ENCODE measurements at regions not wholly inside any gene's neighbourhood (a gene's known extent, or its start where the extent isn't known, plus 50 kb on each side); places are given as distances from the start of the nearest gene placed in this dataset.

- Histone ChIP-seq H3K18ac (ENCODE audit: low read depth in 1 of 2, low read length in 2 of 2) (no peak overlapping the region), H2BK15ac (ENCODE audit: low read depth, poor library complexity, severe bottlenecking) (no peak overlapping the region), H3K14ac (ENCODE audit: low read length in 2 of 2) (no peak overlapping the region), H2BK120ac (ENCODE audit: low read depth, low read length) (no peak overlapping the region), H2BK12ac (ENCODE audit: low read length in 2 of 2) (no peak overlapping the region), H3K9ac (ENCODE audit: low read length) (no peak overlapping the region), H3K27me3 (ENCODE audit: control insufficient read depth in 1 of 2, insufficient read depth in 1 of 2, low read length in 2 of 2) (peaks cover 26 to 30% of the 10 kb centered on the region in 2 experiments), H3K4me3 (ENCODE audit: insufficient read depth in 1 of 2, low read depth in 1 of 2, low read length in 2 of 2) (no peak overlapping the region), H3K79me1 (replicated peaks; ENCODE audit: low read length, poor library complexity, severe bottlenecking) (no peaks in the 10 kb centered on the region), H2AK5ac (ENCODE audit: low read length, severe bottlenecking) (no peak overlapping the region), H4K91ac (ENCODE audit: low read length) (no peak overlapping the region), H2BK5ac (ENCODE audit: low read depth, low read length, poor library complexity, severe bottlenecking) (no peak overlapping the region), H3K27ac (ENCODE audit: low read length, poor library complexity, severe bottlenecking) (no peak overlapping the region), H3K4me2 (ENCODE audit: low read length, poor library complexity, severe bottlenecking) (no peak overlapping the region), H2AFZ (ENCODE audit: low read depth, low read length) (no peak overlapping the region), H3K4ac (ENCODE audit: low read depth in 1 of 2, low read length in 2 of 2) (no peak overlapping the region), H3K36me3 (ENCODE audit: control insufficient read depth in 1 of 2, insufficient read depth in 2 of 2, low read depth in 1 of 2, low read length in 2 of 2) (no peaks in the 10 kb centered on the region), H3K4me1 (ENCODE audit: control insufficient read depth, insufficient read depth, low read depth, low read length) (no peaks in the 10 kb centered on the region), H4K8ac (ENCODE audit: low read length) (no peak overlapping the region), H3K23ac (ENCODE audit: low read length in 2 of 2) (no peak overlapping the region), H3K9me3 (ENCODE audit: control insufficient read depth, low read length) (no peaks in the 10 kb centered on the region)
- no peak for DNase-seq
- WGBS, result 77% methylated on average over 4 of the region's 5 CpGs
These were observed 448.2 kb downstream of the GADD45G start for GRCh38 chr9:90053027-90053426.

- no peak overlapping the region for H2AK5ac ChIP-seq (ENCODE audit: low read length, severe bottlenecking)
- no peaks in the 10 kb centered on the region for H3K4me1 ChIP-seq (ENCODE audit: control insufficient read depth, insufficient read depth, low read depth, low read length)
- no peak overlapping the region for H3K23ac ChIP-seq (ENCODE audit: low read length in 2 of 2)
- no peak overlapping the region for H3K14ac ChIP-seq (ENCODE audit: low read length in 2 of 2)
- no peak overlapping the region for H3K9ac ChIP-seq (ENCODE audit: low read length)
- no peaks in the 10 kb centered on the region for H3K9me3 ChIP-seq (ENCODE audit: control insufficient read depth, low read length)
- H3K18ac ChIP-seq (ENCODE audit: low read depth in 1 of 2, low read length in 2 of 2), result no peak overlapping the region
- no peak overlapping the region for H2BK12ac ChIP-seq (ENCODE audit: low read length in 2 of 2)
- H2BK15ac ChIP-seq (ENCODE audit: low read depth, poor library complexity, severe bottlenecking), result no peak overlapping the region
- no peaks in the 10 kb centered on the region for H3K36me3 ChIP-seq (ENCODE audit: control insufficient read depth in 1 of 2, insufficient read depth in 2 of 2, low read depth in 1 of 2, low read length in 2 of 2)
- no peak overlapping the region for H3K4me2 ChIP-seq (ENCODE audit: low read length, poor library complexity, severe bottlenecking)
- no peak for DNase-seq
- no peak overlapping the region for H2AFZ ChIP-seq (ENCODE audit: low read depth, low read length)
- H4K91ac ChIP-seq (ENCODE audit: low read length), result no peak overlapping the region
- H3K79me1 ChIP-seq (replicated peaks; ENCODE audit: low read length, poor library complexity, severe bottlenecking), result no peaks in the 10 kb centered on the region
- H3K27me3 ChIP-seq (ENCODE audit: control insufficient read depth in 1 of 2, insufficient read depth in 1 of 2, low read length in 2 of 2), result peaks cover 26 to 30% of the 10 kb centered on the region in 2 experiments
- no peak overlapping the region for H2BK120ac ChIP-seq (ENCODE audit: low read depth, low read length)
- no peak overlapping the region for H3K27ac ChIP-seq (ENCODE audit: low read length, poor library complexity, severe bottlenecking)
- no peak overlapping the region for H4K8ac ChIP-seq (ENCODE audit: low read length)
- no peak overlapping the region for H2BK5ac ChIP-seq (ENCODE audit: low read depth, low read length, poor library complexity, severe bottlenecking)
- no peak overlapping the region for H3K4ac ChIP-seq (ENCODE audit: low read depth in 1 of 2, low read length in 2 of 2)
- H3K4me3 ChIP-seq (ENCODE audit: insufficient read depth in 1 of 2, low read depth in 1 of 2, low read length in 2 of 2), result no peak overlapping the region
These were observed 450.0 kb downstream of the GADD45G start for GRCh38 chr9:90054810-90055209.

GRCh38 chr9:90055226-90055625, 450.4 kb downstream of the GADD45G start:
- Histone ChIP-seq H2BK12ac (ENCODE audit: low read length in 2 of 2) (no peak overlapping the region), H3K4me2 (ENCODE audit: low read length, poor library complexity, severe bottlenecking) (no peak overlapping the region), H2BK15ac (ENCODE audit: low read depth, poor library complexity, severe bottlenecking) (no peak overlapping the region), H3K9me3 (ENCODE audit: control insufficient read depth, low read length) (no peaks in the 10 kb centered on the region), H2AK5ac (ENCODE audit: low read length, severe bottlenecking) (no peak overlapping the region), H3K4ac (ENCODE audit: low read depth in 1 of 2, low read length in 2 of 2) (no peak overlapping the region), H3K79me1 (replicated peaks; ENCODE audit: low read length, poor library complexity, severe bottlenecking) (no peaks in the 10 kb centered on the region), H3K36me3 (ENCODE audit: control insufficient read depth in 1 of 2, insufficient read depth in 2 of 2, low read depth in 1 of 2, low read length in 2 of 2) (no peaks in the 10 kb centered on the region), H3K9ac (ENCODE audit: low read length) (no peak overlapping the region), H3K4me3 (ENCODE audit: insufficient read depth in 1 of 2, low read depth in 1 of 2, low read length in 2 of 2) (no peak overlapping the region), H2BK120ac (ENCODE audit: low read depth, low read length) (no peak overlapping the region), H2BK5ac (ENCODE audit: low read depth, low read length, poor library complexity, severe bottlenecking) (no peak overlapping the region), H3K4me1 (ENCODE audit: control insufficient read depth, insufficient read depth, low read depth, low read length) (no peaks in the 10 kb centered on the region), H4K8ac (ENCODE audit: low read length) (no peak overlapping the region), H3K18ac (ENCODE audit: low read depth in 1 of 2, low read length in 2 of 2) (no peak overlapping the region), H3K14ac (ENCODE audit: low read length in 2 of 2) (no peak overlapping the region), H4K91ac (ENCODE audit: low read length) (no peak overlapping the region), H3K27me3 (ENCODE audit: control insufficient read depth in 1 of 2, insufficient read depth in 1 of 2, low read length in 2 of 2) (peaks cover 26 to 30% of the 10 kb centered on the region in 2 experiments), H2AFZ (ENCODE audit: low read depth, low read length) (no peak overlapping the region), H3K27ac (ENCODE audit: low read length, poor library complexity, severe bottlenecking) (no peak overlapping the region), H3K23ac (ENCODE audit: low read length in 2 of 2) (no peak overlapping the region)
- no peak for DNase-seq
- 90% methylated on average over 2 of the region's 3 CpGs for WGBS

- Histone ChIP-seq H3K9me3 (ENCODE audit: control insufficient read depth, low read length) (no peaks in the 10 kb centered on the region), H2BK15ac (ENCODE audit: low read depth, poor library complexity, severe bottlenecking) (no peak overlapping the region)
These were observed 452.5 kb downstream of the GADD45G start for GRCh38 chr9:90057361-90057760.

More at GRCh38 chr9:90057361-90057760, 452.5 kb downstream of the GADD45G start:
- Histone ChIP-seq H3K14ac (ENCODE audit: low read length in 2 of 2) (no peak overlapping the region), H3K36me3 (ENCODE audit: control insufficient read depth in 1 of 2, insufficient read depth in 2 of 2, low read depth in 1 of 2, low read length in 2 of 2) (no peaks in the 10 kb centered on the region), H3K27me3 (ENCODE audit: control insufficient read depth in 1 of 2, insufficient read depth in 1 of 2, low read length in 2 of 2) (peaks cover 21 to 30% of the 10 kb centered on the region in 2 experiments), H3K9ac (ENCODE audit: low read length) (no peak overlapping the region), H4K91ac (ENCODE audit: low read length) (no peak overlapping the region), H2BK5ac (ENCODE audit: low read depth, low read length, poor library complexity, severe bottlenecking) (no peak overlapping the region), H2AFZ (ENCODE audit: low read depth, low read length) (no peak overlapping the region), H3K4me2 (ENCODE audit: low read length, poor library complexity, severe bottlenecking) (no peak overlapping the region), H3K23ac (ENCODE audit: low read length in 2 of 2) (no peak overlapping the region), H4K8ac (ENCODE audit: low read length) (no peak overlapping the region), H3K4me1 (ENCODE audit: control insufficient read depth, insufficient read depth, low read depth, low read length) (no peaks in the 10 kb centered on the region), H3K79me1 (replicated peaks; ENCODE audit: low read length, poor library complexity, severe bottlenecking) (no peaks in the 10 kb centered on the region), H3K18ac (ENCODE audit: low read depth in 1 of 2, low read length in 2 of 2) (no peak overlapping the region), H3K4ac (ENCODE audit: low read depth in 1 of 2, low read length in 2 of 2) (no peak overlapping the region), H3K27ac (ENCODE audit: low read length, poor library complexity, severe bottlenecking) (no peak overlapping the region), H2BK120ac (ENCODE audit: low read depth, low read length) (no peak overlapping the region), H3K4me3 (ENCODE audit: insufficient read depth in 1 of 2, low read depth in 1 of 2, low read length in 2 of 2) (no peak overlapping the region), H2AK5ac (ENCODE audit: low read length, severe bottlenecking) (no peak overlapping the region), H2BK12ac (ENCODE audit: low read length in 2 of 2) (no peak overlapping the region)
- WGBS, result 96% methylated on average over 3 of the region's 3 CpGs
- no peak for DNase-seq
